NCI-H446 treated with DMSO at 0.1 percent for 48 hours (cell line): ENCODE measurements at regions not wholly inside any gene's neighbourhood (a gene's known extent, or its start where the extent isn't known, plus 50 kb on each side); places are given as distances from the start of the nearest gene placed in this dataset.
A peak's percentile ranks its signal among the peaks of the same experiment; 100 is the strongest.
"Not testable (repeated sequence)": the region's sequence is repeated elsewhere in the genome, so short reads cannot be mapped to it uniquely, and the experiment has no call there.

ENCODE experiments used
- DNase-seq: peaks from one replicate; lab custom pipeline; 2025; lab: John Stamatoyannopoulos, UW

DNA sequence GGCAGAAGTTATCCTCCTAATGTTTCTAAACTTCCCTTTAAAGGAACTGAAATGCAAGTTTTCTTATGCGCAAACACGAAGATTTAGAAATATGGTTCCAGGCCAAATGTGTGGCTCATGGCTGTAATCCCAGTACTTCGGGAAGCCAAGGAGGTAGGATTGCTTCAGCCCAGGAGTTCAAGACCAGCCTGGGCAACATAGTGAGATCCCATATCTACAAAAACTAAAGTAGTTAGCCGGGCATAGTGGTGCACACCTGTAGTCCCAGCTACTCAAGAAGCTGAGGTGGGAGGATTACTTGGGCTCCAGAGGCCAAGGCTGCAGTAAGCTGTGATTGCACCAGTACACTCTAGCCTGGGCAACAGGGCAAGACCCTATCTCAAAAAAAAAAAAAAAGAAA, 95.8 kb upstream of the SCAF8 start:
- no peak for DNase-seq

DNA sequence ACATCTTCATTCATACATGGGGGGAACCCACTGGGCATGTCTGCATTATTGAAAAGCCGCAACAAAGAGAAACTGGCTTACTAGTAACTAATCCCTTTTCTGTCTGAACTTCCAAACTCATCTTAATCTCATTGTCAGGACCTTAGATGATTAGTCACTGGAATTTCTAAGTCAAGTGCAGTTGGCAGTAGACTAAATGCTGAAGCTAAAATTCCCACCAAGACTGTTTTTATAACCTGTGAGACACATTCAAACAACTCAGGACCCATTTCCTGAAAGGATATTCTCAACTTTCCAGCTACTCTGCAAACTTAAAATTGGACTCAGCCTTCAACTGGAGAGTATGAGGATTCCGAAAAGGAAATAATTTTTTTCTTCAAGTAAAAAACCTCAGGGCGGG, 94.8 kb upstream of the SCAF8 start:
- DNase-seq: no peak

- DNase-seq: not testable (repeated sequence)
Observed at GRCh38 chr6:154639196-154639595, 94.0 kb upstream of the SCAF8 start.

DNA sequence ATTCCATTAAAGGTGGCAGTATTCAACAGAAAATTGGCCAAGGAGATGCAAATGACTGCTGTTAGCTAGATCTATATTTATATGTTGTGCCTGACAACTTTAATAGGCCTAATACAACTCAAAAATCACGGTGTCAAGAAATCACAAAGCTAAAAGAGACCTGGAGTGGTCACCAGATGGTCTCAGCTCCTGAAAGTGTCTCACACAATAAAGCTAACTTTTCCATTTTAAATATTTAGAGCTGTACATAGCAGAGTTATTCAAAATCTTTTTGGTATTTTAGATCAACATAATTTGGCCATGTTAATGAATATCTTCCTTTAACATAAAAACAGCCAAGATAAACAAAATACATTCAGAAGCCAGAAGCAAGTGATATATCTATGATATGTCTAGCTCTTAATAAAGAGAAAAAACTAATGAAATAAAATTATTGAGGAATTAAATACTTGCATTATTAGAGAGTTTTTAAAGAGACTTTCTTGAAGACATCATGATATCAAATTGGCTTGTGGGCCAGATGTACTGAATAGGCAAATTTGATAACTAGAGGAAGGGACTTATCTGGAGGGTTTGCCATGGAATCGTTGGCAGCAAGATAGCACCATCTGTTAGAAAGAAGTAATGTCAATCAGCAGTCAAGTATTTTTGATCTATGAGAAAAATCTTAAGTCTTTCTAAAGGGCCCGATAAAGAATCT, 84.9 kb upstream of the SCAF8 start:
- DNase-seq: no peak

DNA sequence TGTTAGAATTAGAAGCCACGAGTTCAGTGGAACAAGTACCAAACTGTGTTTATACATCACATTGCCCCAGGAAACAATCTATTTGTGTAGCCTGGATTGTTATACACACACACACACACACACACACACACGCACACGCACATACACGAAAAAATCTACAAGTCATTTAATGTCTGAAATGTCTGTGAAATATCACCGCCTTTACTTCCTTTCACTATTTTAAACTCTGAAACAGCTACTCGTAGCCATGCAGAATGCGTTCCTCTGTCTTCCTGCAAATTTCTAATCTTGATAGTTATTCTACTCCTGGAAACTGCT, 84.4 kb upstream of the SCAF8 start:
- DNase-seq: no peak

DNA sequence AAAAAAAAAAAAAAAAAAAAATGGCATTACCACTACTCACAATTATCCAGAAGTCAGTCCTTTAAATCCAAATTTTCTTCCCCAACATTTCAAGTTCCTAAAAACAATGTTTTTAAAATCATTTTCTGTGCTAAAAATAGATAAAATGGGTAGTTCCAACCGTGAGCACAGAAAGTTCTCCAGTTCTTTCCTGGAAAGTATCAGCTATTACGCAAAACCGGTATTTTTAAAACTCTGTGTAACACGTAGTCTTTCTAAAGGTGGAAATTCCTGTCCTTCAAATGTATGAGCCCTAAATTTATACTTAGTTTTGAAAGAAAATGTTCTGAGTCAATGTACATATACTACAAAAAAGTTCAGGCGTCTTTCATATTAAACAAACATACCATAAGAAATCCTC, 83.5 kb upstream of the SCAF8 start:
- DNase-seq: no peak

DNA sequence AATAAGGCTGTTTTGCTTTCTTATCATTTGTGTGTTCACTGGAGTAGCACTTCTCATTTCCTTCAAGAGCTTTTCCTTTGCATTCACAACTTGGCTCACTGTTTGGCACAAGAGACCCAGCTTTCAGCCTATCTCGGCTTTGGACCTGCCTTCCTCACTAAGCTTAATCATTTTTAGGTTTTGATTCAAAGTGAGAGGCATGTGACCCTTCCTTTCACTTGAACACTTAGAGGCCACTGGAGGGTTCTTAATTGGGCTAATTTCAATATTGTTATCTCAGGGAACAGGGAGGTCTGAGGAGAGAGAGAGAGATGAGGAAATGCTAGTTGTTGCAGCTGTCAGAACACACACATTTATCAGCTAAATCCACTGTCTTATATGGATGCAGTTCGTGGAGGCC, 82.9 kb upstream of the SCAF8 start:
- no peak for DNase-seq

DNA sequence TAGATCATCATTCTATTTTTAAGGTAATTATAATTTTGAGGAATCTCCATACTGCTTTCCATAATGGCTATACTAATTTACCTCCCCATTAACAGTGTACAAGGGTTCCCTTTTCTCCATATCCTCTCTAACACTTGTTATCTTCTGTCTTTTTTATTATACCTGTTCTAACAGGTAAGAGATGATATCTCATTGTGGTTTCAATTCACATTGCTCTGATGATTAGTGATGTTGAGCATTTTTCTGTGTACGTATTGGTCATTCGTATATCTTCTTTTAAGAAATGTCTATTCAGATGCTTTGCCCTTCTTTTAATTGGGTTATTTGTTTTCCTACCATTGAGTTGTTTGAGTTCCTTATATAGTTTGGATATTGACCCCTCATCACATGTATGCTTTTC, 81.6 kb upstream of the SCAF8 start:
- no peak for DNase-seq

- no peak for DNase-seq
Observed at GRCh38 chr6:154653385-154653784, 79.8 kb upstream of the SCAF8 start.

DNA sequence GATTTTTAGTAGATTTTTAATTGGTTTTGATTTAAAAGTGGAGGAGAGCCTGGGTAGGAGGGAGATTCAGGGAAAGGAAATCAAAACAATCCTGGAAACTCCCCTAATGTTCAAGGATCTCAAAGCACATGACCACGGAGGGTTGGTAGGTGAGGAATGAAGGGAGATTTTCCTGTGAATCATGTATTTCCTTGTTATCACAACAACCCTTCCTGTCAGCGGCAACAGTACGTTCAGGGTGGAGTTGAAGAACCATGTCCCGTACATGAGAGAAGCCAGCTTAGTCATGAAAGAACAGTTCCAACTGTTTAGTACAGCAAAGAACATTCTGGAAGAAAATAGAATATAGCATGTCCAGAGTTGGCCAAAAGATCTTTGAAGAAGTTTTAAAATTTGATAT, 79.4 kb upstream of the SCAF8 start:
- no peak for DNase-seq

GRCh38 chr6:154656660-154657059, 76.6 kb upstream of the SCAF8 start:
- no peak for DNase-seq

DNA sequence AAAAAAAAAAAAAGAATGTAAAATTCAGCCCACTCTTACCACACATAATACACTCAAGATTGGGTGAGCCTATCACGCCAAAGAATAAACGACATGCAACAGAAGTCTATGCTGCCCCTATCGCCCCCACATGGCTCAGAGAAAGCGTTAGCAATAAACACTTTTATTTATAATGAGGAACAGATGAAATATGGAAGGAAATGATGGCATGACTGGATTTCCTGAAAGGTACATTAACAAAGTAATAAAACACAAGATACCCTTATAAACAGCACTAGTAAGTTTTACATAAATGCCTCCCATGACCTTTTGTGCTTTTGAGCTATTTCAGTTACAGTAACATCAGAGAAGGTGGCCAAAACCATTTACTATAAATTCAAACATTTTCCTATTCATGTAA, 71.4 kb upstream of the SCAF8 start:
- DNase-seq: no peak

DNA sequence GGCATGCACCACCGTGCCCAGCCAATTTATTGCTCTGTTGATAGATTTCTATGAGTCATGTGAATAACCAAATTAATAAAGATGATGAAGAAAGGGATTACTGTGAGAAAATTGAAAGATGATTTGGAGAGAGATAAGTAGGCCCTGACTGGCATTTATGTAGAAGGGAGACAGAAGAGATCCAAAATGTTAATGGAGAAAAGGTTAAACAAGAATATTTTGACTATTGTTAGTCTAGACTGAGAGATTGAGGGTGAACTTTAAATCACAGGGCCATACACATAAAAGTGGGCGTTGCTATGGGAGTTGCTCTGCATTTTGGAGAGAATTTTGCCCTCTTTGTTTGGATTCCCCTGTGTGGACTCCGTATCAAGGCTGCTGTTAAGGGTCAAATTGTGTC, 68.9 kb upstream of the SCAF8 start:
- no peak for DNase-seq

- DNase-seq: no peak
Observed at GRCh38 chr6:154668156-154668555, 65.1 kb upstream of the SCAF8 start.

GRCh38 chr6:154672086-154672485, 61.1 kb upstream of the SCAF8 start:
- DNase-seq: no peak

DNA sequence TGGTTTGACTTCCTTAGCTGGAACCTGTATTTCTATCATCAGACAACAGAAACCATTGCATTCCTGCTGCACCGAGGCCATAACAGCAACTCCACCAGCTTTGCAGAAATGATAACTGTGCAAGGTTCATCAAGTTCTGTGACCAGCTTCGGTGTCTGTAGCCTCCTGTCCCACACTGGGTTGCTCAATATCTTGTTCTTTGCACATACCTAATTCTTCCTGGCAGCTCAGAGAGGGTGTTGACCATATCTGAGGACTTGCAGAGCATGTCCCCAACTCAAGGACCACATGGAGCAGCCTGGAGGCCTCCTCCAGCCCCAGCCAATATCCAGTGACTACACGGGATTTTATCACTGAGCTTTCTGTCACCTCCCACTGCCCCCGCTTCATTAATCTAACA, 59.3 kb upstream of the SCAF8 start:
- no peak for DNase-seq

DNA sequence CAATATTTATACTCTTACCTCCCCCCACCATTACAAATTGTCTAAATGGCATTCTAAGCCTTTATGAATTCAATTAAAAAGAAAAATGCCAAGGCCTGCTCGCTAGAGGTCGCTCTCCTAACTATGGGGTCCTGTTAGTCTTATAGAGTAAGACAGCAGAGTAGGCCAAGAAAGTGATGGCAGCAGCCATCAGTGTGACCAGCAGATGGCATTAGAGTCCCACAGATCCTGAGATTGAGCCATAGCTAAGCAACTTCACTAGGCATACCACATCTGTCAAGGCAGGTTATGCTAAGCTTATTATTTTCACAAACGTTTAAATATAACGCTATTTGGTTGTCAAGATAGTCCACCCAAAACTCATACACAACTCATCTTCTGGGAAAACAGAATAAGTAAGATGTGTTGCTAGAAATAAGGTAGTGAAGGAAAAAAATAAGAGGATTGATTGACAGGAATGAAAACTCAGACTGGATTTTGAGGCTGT, 57.6 kb upstream of the SCAF8 start:
- DNase-seq: peak; percentile 83

GRCh38 chr6:154682633-154683125, 50.5 kb upstream of the SCAF8 start:
- no peak for DNase-seq
